GM18873 (cell line): ENCODE measurements at regions not wholly inside any gene's neighbourhood (a gene's known extent, or its start where the extent isn't known, plus 50 kb on each side); places are given as distances from the start of the nearest gene placed in this dataset.

Experiments used
- ATAC-seq: cut with Tn5 transposase; IDR thresholded peaks from one replicate; pipeline ENCODE4 v1.9.1; 2021; ENCODE audit warnings: mild to moderate bottlenecking, moderate library complexity, moderate number of reproducible peaks; ENCODE audit not compliant: unreplicated experiment, low FRiP score

- peak; percentile 99 for ATAC-seq
Measured at GRCh38 chr11:103844327-103845215, 191.9 kb upstream of the DDI1 start.

- no peak for ATAC-seq
Measured at GRCh38 chr11:103845331-103845730, 191.1 kb upstream of the DDI1 start.

DNA sequence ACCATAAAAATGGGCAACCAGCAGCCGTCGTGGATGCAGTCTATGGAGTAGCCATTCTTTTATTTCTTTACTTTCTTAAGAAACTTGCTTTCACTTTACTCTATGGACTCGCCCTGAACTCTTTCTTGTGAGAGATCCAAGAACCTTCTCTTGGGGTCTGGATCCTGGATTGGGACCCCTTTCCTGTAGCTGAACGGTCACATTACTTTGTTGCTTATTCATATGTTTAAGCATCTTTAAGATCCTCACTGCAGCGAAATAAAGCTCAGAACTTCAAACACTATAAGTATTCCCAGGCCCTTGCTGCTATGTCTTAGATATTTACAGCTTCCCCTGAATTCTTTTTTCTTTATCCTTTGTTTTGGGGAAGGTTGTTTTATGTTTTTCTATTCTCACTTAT is 187.8 kb upstream of the DDI1 start:
- no peak for ATAC-seq

- ATAC-seq: no peak
Measured at GRCh38 chr11:103849366-103849765, 187.1 kb upstream of the DDI1 start.

DNA sequence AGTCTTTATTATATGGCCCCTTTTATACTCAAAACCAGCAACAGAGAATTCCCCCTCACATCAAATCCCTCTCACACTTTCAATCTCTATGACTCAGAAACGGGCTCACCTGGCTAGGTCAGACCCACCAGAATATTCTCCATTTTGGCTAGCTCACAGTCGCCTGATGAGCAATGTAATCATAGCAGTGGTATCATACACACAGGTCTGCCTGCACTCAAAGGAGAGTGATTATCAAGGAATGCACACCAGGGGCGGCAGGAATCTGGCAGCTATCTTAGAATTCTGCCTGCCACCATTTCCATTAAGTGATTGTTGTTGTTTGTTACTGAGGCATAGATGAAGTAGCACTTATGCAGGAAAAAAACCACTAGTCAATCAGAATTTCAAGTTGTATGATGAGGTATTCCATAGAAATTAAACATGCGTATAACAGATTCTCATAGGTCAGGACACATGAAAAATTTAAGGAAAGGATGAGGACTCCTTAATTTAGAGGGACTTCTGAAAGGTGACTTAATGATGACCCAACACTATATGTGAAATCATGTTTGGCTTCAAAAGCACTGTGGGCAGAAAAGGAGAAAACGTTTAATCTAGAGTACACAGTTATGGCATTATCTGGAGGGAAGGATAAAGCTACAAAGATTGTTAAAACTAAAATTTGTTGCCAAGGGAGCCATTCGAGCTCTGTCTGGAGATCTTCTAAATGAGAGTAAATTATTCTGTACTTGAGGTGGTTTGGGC is 185.8 kb upstream of the DDI1 start:
- no peak for ATAC-seq

DNA sequence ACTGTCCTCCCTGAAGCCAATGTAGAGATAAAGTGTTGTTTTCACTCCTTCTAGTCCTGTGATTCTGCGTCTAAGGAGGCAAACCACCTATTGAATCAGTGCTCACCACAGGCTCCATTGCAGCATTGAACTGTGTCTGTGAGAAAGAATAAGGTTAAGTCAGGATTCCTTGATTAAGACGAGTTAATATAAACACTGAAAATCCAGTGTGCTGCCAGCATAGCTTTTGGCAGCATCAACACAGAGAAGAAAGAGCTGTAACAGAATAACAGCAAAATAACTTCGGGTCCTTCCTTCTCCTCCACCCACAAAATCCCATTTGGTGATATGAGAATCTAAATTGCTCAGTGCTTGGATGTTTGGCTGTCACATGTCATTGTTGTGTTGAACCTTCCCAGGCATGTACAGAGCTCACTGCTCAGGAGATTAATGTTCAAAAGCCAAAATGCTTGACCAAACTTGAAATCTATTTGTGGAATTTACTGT is 185.2 kb upstream of the DDI1 start:
- no peak for ATAC-seq
